Uterus (tissue), 3 donors: ENCODE measurements at regions not wholly inside any gene's neighbourhood (a gene's known extent, or its start where the extent isn't known, plus 50 kb on each side); places are given as distances from the start of the nearest gene placed in this dataset.

Source experiments
- DNase-seq, 2 donors: peaks; one replicate each; pipeline ENCODE4 v3.0.0-alpha.2; 2019 to 2020
- H3K27ac ChIP-seq, 2 donors: fragments of 200-600 bp; sonication (generic); 1 replicate in 1 of 2; 2 replicates in 1 of 2; pipeline ENCODE4 v1.5.1; 2016 to 2018
- H3K27me3 ChIP-seq, 2 donors: fragments of 200-600 bp; sonication (generic); one replicate each; pipeline ENCODE4 v1.5.1; 2018 to 2019; ENCODE audit warnings: control low read depth in 1 of 2
- H3K36me3 ChIP-seq, 2 donors: fragments of 200-600 bp; sonication (generic); one replicate each; pipeline ENCODE4 v1.5.1; 2019; ENCODE audit warnings: control low read depth in 1 of 2
- H3K4me1 ChIP-seq, 2 donors: fragments of 200-600 bp; sonication (generic); one replicate each; pipeline ENCODE4 v1.5.1; 2018 to 2019; ENCODE audit warnings: control low read depth in 1 of 2
- H3K4me3 ChIP-seq, 2 donors: fragments of 200-600 bp; sonication (generic); 1 replicate in 1 of 2; 2 replicates in 1 of 2; pipeline ENCODE4 v1.5.1; 2018 to 2019; ENCODE audit warnings: mild to moderate bottlenecking in 1 of 2
- H3K9me3 ChIP-seq, 2 donors: fragments of 200-600 bp; sonication (generic); one replicate each; pipeline ENCODE4 v1.5.1; 2019; ENCODE audit warnings: control low read depth in 1 of 2
- CTCF ChIP-seq, 4 experiments: fragments of 200-600 bp in 2 of 4; fragments of 450-650 bp in 2 of 4; sonication (generic) in 2 of 4; IDR thresholded peaks; one replicate each; pipeline ENCODE4 v1.5.1; 2016 to 2019; ENCODE audit warnings: antibody characterized with exemption in 4 of 4, mild to moderate bottlenecking in 2 of 4, moderate library complexity in 1 of 4
- POLR2A ChIP-seq, 2 donors: fragments of 450-650 bp; IDR thresholded peaks; one replicate each; pipeline ENCODE4 v1.6.1; 2016; ENCODE audit warnings: antibody characterized with exemption in 2 of 2, mild to moderate bottlenecking in 1 of 2, moderate library complexity in 1 of 2
- intact Hi-C: fragments of 100-400 bp; cut with DNase I; formaldehyde crosslinking; loops from one replicate; pipeline ENCODE4 v1.15.1; 2023; ENCODE audit warnings: low total_unique reads
- donor health status: DM: yes; HTN: yes; CAD: no.

GRCh38 chr6:77403424-77403823 is 59.9 kb downstream of the HTR1B start:
- H3K27ac ChIP-seq, result no peak overlapping the region

GRCh38 chr6:77401231-77401630 is 62.1 kb downstream of the HTR1B start:
- Histone ChIP-seq H3K4me3 (no peak overlapping the region), H3K27me3 (no peaks in the 10 kb centered on the region), H3K4me1 (no peaks in the 10 kb centered on the region), H3K36me3 (no peaks in the 10 kb centered on the region), H3K27ac (no peak overlapping the region), H3K9me3 (no peaks in the 10 kb centered on the region)
- intact Hi-C loops, result no loop called here
- no peak for DNase-seq
- TF ChIP-seq POLR2A (IDR thresholded peaks at IDR 0.05), result no peak
- TF ChIP-seq CTCF (IDR thresholded peaks at IDR 0.05), result no peak

More at GRCh38 chr6:77403424-77403823, 59.9 kb downstream of the HTR1B start:
- TF ChIP-seq CTCF (IDR thresholded peaks at IDR 0.05), result no peak
- no peak for TF ChIP-seq POLR2A (IDR thresholded peaks at IDR 0.05)
- Histone ChIP-seq H3K36me3 (no peaks in the 10 kb centered on the region), H3K27me3 (no peaks in the 10 kb centered on the region), H3K9me3 (no peaks in the 10 kb centered on the region), H3K4me3 (no peak overlapping the region), H3K4me1 (no peaks in the 10 kb centered on the region)
- no peak for DNase-seq
- intact Hi-C loops, result no loop called here

- Histone ChIP-seq H3K27ac (no peak overlapping the region), H3K4me1 (no peaks in the 10 kb centered on the region), H3K4me3 (no peak overlapping the region), H3K9me3 (no peaks in the 10 kb centered on the region), H3K36me3 (no peaks in the 10 kb centered on the region), H3K27me3 (no peaks in the 10 kb centered on the region)
- TF ChIP-seq CTCF (IDR thresholded peaks at IDR 0.05) (no peak), POLR2A (IDR thresholded peaks at IDR 0.05) (no peak)
- DNase-seq, result no peak
- intact Hi-C loops, result no loop called here
Observed at GRCh38 chr6:77397561-77397960, 65.7 kb downstream of the HTR1B start.

GRCh38 chr6:77389402-77389801 is 73.9 kb downstream of the HTR1B start:
- DNase-seq, result no peak
- intact Hi-C loops, result no loop called here
- TF ChIP-seq CTCF (IDR thresholded peaks at IDR 0.05), result no peak
- no peak for TF ChIP-seq POLR2A (IDR thresholded peaks at IDR 0.05)
- Histone ChIP-seq H3K9me3 (no peaks in the 10 kb centered on the region), H3K27me3 (no peaks in the 10 kb centered on the region), H3K27ac (no peak overlapping the region), H3K4me3 (no peak overlapping the region), H3K4me1 (no peaks in the 10 kb centered on the region), H3K36me3 (no peaks in the 10 kb centered on the region)

GRCh38 chr6:77383026-77383425 is 80.3 kb downstream of the HTR1B start:
- Histone ChIP-seq H3K4me3 (no peak overlapping the region), H3K4me1 (no peaks in the 10 kb centered on the region), H3K27ac (no peak overlapping the region), H3K36me3 (no peaks in the 10 kb centered on the region), H3K9me3 (no peaks in the 10 kb centered on the region), H3K27me3 (no peaks in the 10 kb centered on the region)
- no peak for TF ChIP-seq CTCF (IDR thresholded peaks at IDR 0.05)
- TF ChIP-seq POLR2A (IDR thresholded peaks at IDR 0.05), result no peak
- intact Hi-C loops, result no loop called here
- no peak for DNase-seq
